ENCODE measurements at regions not wholly inside any gene's neighbourhood (a gene's known extent, or its start where the extent isn't known, plus 50 kb on each side); places are given as distances from the start of the nearest gene placed in this dataset.

DNA sequence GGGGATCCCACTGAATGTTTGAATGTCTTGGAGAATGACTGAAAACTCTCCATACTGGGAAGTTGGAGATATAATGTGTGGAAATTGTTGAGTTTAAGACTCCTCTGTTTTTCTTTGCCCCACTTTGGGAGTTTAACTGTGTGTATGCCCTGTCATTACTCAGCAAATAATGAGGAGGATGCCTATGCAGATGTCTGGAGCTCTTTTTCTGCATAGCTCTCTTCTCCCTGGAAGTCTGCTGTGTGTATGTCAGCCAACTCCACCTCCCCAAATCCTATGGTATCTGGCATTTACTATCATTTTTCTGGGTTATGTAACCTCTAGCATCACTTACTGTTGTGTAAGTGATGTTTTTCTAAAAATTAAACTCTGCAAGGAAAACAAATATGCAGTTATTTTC, 122.2 kb downstream of the ANKRD7 start:
- TF ChIP-seq, protein P1, sequence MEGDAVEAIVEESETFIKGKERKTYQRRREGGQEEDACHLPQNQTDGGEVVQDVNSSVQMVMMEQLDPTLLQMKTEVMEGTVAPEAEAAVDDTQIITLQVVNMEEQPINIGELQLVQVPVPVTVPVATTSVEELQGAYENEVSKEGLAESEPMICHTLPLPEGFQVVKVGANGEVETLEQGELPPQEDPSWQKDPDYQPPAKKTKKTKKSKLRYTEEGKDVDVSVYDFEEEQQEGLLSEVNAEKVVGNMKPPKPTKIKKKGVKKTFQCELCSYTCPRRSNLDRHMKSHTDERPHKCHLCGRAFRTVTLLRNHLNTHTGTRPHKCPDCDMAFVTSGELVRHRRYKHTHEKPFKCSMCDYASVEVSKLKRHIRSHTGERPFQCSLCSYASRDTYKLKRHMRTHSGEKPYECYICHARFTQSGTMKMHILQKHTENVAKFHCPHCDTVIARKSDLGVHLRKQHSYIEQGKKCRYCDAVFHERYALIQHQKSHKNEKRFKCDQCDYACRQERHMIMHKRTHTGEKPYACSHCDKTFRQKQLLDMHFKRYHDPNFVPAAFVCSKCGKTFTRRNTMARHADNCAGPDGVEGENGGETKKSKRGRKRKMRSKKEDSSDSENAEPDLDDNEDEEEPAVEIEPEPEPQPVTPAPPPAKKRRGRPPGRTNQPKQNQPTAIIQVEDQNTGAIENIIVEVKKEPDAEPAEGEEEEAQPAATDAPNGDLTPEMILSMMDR (IDR thresholded peaks at IDR 0.05; ENCODE audit: low read depth, low read length), result no peak
- no peak for DNase-seq (ENCODE audit: low read depth in 2 of 2)
- H3K4me3 ChIP-seq (replicated peaks in 1 of 2; ENCODE audit: low read depth in 2 of 2, low read length in 2 of 2), result no peak overlapping the region

DNA sequence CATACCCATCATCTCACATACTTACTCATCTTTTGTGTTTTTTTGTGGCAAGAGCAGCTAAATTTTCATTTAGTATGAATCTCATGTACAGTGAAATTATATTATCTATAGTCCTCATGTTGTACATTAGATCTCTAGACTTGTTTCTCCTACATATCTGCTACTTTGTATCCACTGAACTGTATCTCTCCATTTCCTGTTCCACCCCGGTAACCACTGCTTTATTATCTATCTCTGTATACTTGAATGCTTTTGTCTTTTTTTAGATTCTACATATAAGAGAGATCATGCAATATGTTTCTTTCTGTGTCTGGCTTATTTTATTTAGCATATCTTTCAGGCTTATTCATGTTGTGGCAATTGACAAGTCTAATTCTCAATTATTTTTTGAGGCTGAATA, 125.1 kb downstream of the ANKRD7 start:
- DNase-seq (ENCODE audit: low read depth in 2 of 2), result no peak
- TF ChIP-seq, protein P1 (IDR thresholded peaks at IDR 0.05; ENCODE audit: low read depth, low read length), result no peak
- H3K4me3 ChIP-seq (replicated peaks in 1 of 2; ENCODE audit: low read depth in 2 of 2, low read length in 2 of 2), result no peak overlapping the region

DNA sequence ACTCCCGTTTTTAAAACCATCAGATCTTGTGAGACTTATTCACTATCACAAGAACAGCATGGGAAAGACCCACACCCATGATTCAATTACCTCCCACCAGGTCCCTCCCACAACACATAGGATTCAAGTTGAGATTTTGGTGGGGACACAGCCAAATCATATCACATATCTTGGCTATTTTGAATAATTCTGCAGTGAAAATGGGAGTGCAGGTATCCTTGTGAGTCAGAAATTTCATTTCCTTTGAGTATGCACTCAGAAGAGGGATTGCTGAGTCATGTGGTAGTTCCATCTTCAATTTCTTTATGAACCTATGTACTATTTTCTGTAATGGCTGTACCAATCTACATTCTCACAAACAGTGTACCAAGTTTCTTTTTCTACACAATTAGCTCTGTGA, 125.8 kb downstream of the ANKRD7 start:
- no peak overlapping the region for H3K4me3 ChIP-seq (replicated peaks in 1 of 2; ENCODE audit: low read depth in 2 of 2, low read length in 2 of 2)
- TF ChIP-seq, protein P1 (IDR thresholded peaks at IDR 0.05; ENCODE audit: low read depth, low read length), result no peak
- no peak for DNase-seq (ENCODE audit: low read depth in 2 of 2)

DNA sequence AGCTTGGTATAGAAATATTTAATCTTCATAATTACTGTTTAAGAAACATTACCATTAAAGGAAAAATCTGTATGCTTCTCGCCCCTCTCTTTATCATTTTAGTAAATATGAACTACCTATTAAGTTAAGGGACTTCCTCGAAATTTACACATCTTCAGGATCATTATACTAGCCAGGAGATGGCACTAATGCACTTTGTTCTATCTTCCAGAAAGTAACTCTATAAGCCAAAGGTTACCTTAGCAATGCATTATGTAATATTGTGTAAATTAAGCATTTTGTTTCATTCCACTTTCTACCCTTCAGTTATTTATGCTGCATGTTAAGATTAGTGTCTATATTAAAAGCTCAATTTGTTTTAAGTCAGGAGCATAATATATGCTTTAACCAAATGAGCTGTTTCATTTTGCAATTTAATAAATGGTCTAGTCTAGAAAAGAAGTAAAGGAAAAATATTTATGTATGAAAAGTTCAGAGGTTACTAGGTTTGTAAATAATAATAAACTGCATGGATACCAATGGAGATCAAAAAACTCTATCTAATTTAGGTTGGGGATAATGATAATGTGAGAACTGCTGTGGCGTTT, 128.5 kb downstream of the ANKRD7 start:
- DNase-seq (ENCODE audit: low read depth in 2 of 2), result peak; percentile 1 to 16
- no peak overlapping the region for H3K4me3 ChIP-seq (replicated peaks in 1 of 2; ENCODE audit: low read depth in 2 of 2, low read length in 2 of 2)
- TF ChIP-seq, protein P1 (IDR thresholded peaks at IDR 0.05; ENCODE audit: low read depth, low read length), result no peak

DNA sequence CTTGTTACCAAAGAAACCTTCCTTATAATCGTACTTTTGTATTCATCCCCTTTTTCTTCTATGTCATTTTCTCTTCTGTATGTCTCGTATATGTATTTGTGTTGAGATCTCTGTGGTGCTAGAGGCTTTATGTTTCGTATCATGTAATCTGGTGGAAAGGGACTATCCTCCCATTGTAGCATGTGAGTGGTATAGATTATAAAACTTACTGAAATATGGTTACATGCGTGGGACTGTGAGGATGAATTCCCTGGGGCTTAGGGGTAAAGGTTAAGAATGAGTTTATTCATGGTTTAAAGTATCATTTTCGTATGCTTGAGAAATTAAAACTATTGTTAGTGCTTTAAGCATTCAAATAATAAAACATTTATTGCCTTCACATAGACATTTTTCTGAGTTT, 141.9 kb downstream of the ANKRD7 start:
- no peak for DNase-seq (ENCODE audit: low read depth in 2 of 2)
- TF ChIP-seq, protein P1 (IDR thresholded peaks at IDR 0.05; ENCODE audit: low read depth, low read length), result no peak
- no peak overlapping the region for H3K4me3 ChIP-seq (replicated peaks in 1 of 2; ENCODE audit: low read depth in 2 of 2, low read length in 2 of 2)

DNA sequence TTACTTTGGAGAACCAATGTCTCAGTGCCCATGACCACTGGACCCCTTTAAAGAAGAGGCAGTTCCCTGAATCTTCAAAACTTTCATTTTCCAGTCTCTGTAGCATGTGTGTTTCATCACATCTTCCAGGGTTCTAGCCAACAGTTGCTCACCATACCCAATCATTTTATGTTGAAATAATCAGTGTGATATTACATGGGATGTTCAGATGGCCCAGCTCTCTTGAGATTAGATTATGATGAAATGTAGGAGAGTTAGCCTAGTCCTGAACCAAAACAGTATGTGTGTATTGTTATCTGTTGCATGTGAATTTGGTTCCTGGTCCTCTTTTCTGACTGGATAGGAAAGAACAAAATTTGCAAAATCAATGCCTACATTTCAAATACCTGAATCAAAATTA, 144.5 kb downstream of the ANKRD7 start:
- no peak overlapping the region for H3K4me3 ChIP-seq (replicated peaks in 1 of 2; ENCODE audit: low read depth in 2 of 2, low read length in 2 of 2)
- DNase-seq (ENCODE audit: low read depth in 2 of 2), result no peak
- TF ChIP-seq, protein P1 (IDR thresholded peaks at IDR 0.05; ENCODE audit: low read depth, low read length), result no peak

DNA sequence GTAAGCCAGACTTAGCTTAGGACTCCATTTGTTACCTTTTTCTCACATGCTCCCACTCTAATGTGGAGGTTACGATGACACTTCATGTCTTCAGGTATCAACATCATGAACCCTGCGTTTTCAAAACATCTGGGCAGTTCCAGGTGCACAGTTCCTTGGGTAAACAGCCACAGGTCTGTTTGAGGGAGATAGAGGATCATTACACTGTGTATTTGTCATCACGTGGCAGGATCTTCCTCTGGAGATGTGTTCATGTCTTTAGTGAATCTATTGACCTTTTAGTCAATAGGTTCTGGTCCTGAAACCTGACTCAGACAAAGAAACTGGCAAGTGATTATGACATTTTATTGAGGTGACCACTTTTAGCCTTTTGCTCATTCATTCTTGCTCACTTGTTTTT, 145.5 kb downstream of the ANKRD7 start:
- TF ChIP-seq, protein P1 (IDR thresholded peaks at IDR 0.05; ENCODE audit: low read depth, low read length), result no peak
- no peak overlapping the region for H3K4me3 ChIP-seq (replicated peaks in 1 of 2; ENCODE audit: low read depth in 2 of 2, low read length in 2 of 2)
- DNase-seq (ENCODE audit: low read depth in 2 of 2), result no peak
